IMR-90 (cell line): ENCODE measurements at regions not wholly inside any gene's neighbourhood (a gene's known extent, or its start where the extent isn't known, plus 50 kb on each side); places are given as distances from the start of the nearest gene placed in this dataset.

Experiments used
- ATAC-seq: fragments of 200-7000 bp; cut with Tn5 transposase; 2 replicates; pipeline ENCODE4 v1.9.1; 2020; ENCODE audit warnings: low read depth, mild to moderate bottlenecking, moderate library complexity
- BruUV-seq: library from RNA; stranded (reverse); fragments of 400-500 nt; replicated peaks from 2 replicates; lab custom pipeline; 2021; lab: Mats Ljungman, UMichigan
- CTCF ChIA-PET: fragments of 300-600 bp; formaldehyde crosslinking; extraction: SDS; loops from one replicate; lab custom pipeline; 2021; ENCODE audit warnings: antibody characterized with exemption; lab: Yijun Ruan, JAX
- POLR2A ChIA-PET: fragments of 300-600 bp; sonication (Branson Sonifier 250); formaldehyde crosslinking; loops from one replicate; lab custom pipeline; 2022; ENCODE audit warnings: antibody characterized with exemption; ENCODE audit not compliant: unreplicated experiment; lab: Charles Lee
- DNase-seq: peaks from one replicate; pipeline ENCODE4 v3.0.0; 2013
- H2AFZ ChIP-seq: replicated peaks from 2 replicates; pipeline ENCODE3; 2013; ENCODE audit warnings: low read length, mild to moderate bottlenecking; ENCODE audit not compliant: poor library complexity
- H2AK5ac ChIP-seq: 2 replicates; pipeline ENCODE4 v1.6.1; 2013; ENCODE audit warnings: low read depth, low read length, inconsistent platforms
- H2AK9ac ChIP-seq: replicated peaks from 2 replicates; pipeline ENCODE3; 2013; ENCODE audit warnings: mild to moderate bottlenecking, low read depth, low read length, moderate library complexity; ENCODE audit not compliant: poor library complexity
- H2BK120ac ChIP-seq: 2 replicates; pipeline ENCODE4 v1.6.1; 2013; ENCODE audit warnings: low read depth, low read length, inconsistent platforms
- H2BK15ac ChIP-seq: 3 replicates; pipeline ENCODE4 v1.6.1; 2013; ENCODE audit warnings: low read depth, low read length, inconsistent platforms
- H2BK20ac ChIP-seq: 2 replicates; pipeline ENCODE4 v1.6.1; 2013; ENCODE audit warnings: low read depth, mild to moderate bottlenecking, inconsistent platforms, low read length, moderate library complexity
- H2BK5ac ChIP-seq: 2 replicates; pipeline ENCODE4 v1.6.1; 2013; ENCODE audit warnings: mild to moderate bottlenecking, low read depth, low read length, inconsistent platforms; ENCODE audit not compliant: poor library complexity, severe bottlenecking
- H3K14ac ChIP-seq: replicated peaks from 2 replicates; pipeline ENCODE4 v1.6.1; 2013; ENCODE audit warnings: low read depth, low read length, inconsistent platforms
- H3K18ac ChIP-seq: 2 replicates; pipeline ENCODE4 v1.6.1; 2013; ENCODE audit warnings: low read depth, low read length, control low read depth
- H3K23ac ChIP-seq: 2 replicates; pipeline ENCODE4 v1.6.1; 2013; ENCODE audit warnings: low read depth, low read length, inconsistent platforms
- H3K27ac ChIP-seq: 2 replicates; pipeline ENCODE4 v1.5.1; 2013; ENCODE audit warnings: mild to moderate bottlenecking, control low read depth, low read length; ENCODE audit not compliant: insufficient read depth
- H3K27me3 ChIP-seq: 2 replicates; pipeline ENCODE4 v1.6.1; 2013; ENCODE audit warnings: low read length; ENCODE audit not compliant: control insufficient read depth, insufficient read depth
- H3K36me3 ChIP-seq: 2 replicates; pipeline ENCODE4 v1.6.1; 2013; ENCODE audit warnings: low read length, mixed read lengths; ENCODE audit not compliant: control insufficient read depth, insufficient read depth
- H3K4ac ChIP-seq: 2 replicates; pipeline ENCODE4 v1.6.1; 2013; ENCODE audit warnings: low read depth, low read length, inconsistent platforms
- H3K4me1 ChIP-seq: 2 replicates; pipeline ENCODE4 v1.6.1; 2013; ENCODE audit warnings: low read length, mixed read lengths; ENCODE audit not compliant: control insufficient read depth, insufficient read depth
- H3K4me2 ChIP-seq: 2 replicates; pipeline ENCODE4 v1.6.1; 2013; ENCODE audit warnings: low read depth, mild to moderate bottlenecking, control low read depth, low read length, moderate library complexity
- H3K4me3 ChIP-seq: 2 replicates; pipeline ENCODE4 v1.5.1; 2013; ENCODE audit warnings: low read depth, mild to moderate bottlenecking, control low read depth, low read length, moderate library complexity; ENCODE audit not compliant: insufficient read depth
- H3K56ac ChIP-seq: 2 replicates; pipeline ENCODE4 v1.6.1; 2013; ENCODE audit warnings: low read length, inconsistent platforms; ENCODE audit not compliant: insufficient read depth; ENCODE audit errors: extremely low read depth
- H3K79me1 ChIP-seq, 2 experiments: 2 replicates each; pipeline ENCODE4 v1.6.1; 2013; ENCODE audit warnings: low read length in 2 of 2, inconsistent platforms in 1 of 2, low read depth in 1 of 2
- H3K9ac ChIP-seq: 2 replicates; pipeline ENCODE4 v1.6.1; 2013; ENCODE audit warnings: low read depth, low read length, control low read depth
- H3K9me1 ChIP-seq: 2 replicates; pipeline ENCODE4 v1.6.1; 2013; ENCODE audit warnings: low read length, inconsistent platforms; ENCODE audit not compliant: insufficient read depth
- H3K9me3 ChIP-seq: 2 replicates; pipeline ENCODE4 v1.6.1; 2013; ENCODE audit warnings: low read length; ENCODE audit not compliant: control insufficient read depth, insufficient read depth
- H4K20me1 ChIP-seq: 2 replicates; pipeline ENCODE4 v1.6.1; 2013; ENCODE audit warnings: low read length, inconsistent platforms; ENCODE audit not compliant: insufficient read depth
- H4K5ac ChIP-seq: 2 replicates; pipeline ENCODE4 v1.6.1; 2013; ENCODE audit warnings: mild to moderate bottlenecking, low read depth, low read length, control low read depth
- H4K8ac ChIP-seq, 2 experiments: 2 replicates each; pipeline ENCODE4 v1.6.1; 2013; ENCODE audit warnings: low read depth in 2 of 2, low read length in 2 of 2, control low read depth in 1 of 2, inconsistent platforms in 1 of 2
- H4K91ac ChIP-seq: 2 replicates; pipeline ENCODE4 v1.6.1; 2013; ENCODE audit warnings: low read depth, low read length, inconsistent platforms; ENCODE audit not compliant: insufficient read depth
- BHLHE40 ChIP-seq: fragments of 150-350 bp; IDR thresholded peaks from 2 replicates; pipeline ENCODE4 v1.6.1; 2016; ENCODE audit warnings: mild to moderate bottlenecking, low read depth, low read length
- CEBPB ChIP-seq: IDR thresholded peaks from 2 replicates; pipeline ENCODE4 v1.6.1; 2012; ENCODE audit warnings: low read depth, low read length, improper control_type of control experiment
- CHD1 ChIP-seq: IDR thresholded peaks from 2 replicates; pipeline ENCODE4 v1.6.1; 2012; ENCODE audit warnings: low read depth, low read length, improper control_type of control experiment
- CTCF ChIP-seq: conservative IDR thresholded peaks from 2 replicates; pipeline ENCODE4 v1.5.1; 2012; ENCODE audit warnings: mild to moderate bottlenecking, low read depth, low read length, improper control_type of control experiment
- ELK1 ChIP-seq: fragments of 150-350 bp; IDR thresholded peaks from 2 replicates; pipeline ENCODE4 v1.6.1; 2016; ENCODE audit warnings: low read depth, mild to moderate bottlenecking, low read length, moderate library complexity, borderline replicate concordance
- FOS ChIP-seq: fragments of 150-350 bp; IDR thresholded peaks from 2 replicates; pipeline ENCODE4 v1.6.1; 2016; ENCODE audit warnings: low read depth, low read length
- MAFK ChIP-seq: IDR thresholded peaks from 2 replicates; pipeline ENCODE4 v1.6.1; 2012; ENCODE audit warnings: low read depth, low read length, improper control_type of control experiment
- MAZ ChIP-seq: IDR thresholded peaks from 2 replicates; pipeline ENCODE4 v1.6.1; 2012; ENCODE audit warnings: low read depth, mild to moderate bottlenecking, low read length, improper control_type of control experiment, moderate library complexity, borderline replicate concordance
- MXI1 ChIP-seq: IDR thresholded peaks from 2 replicates; pipeline ENCODE4 v1.6.1; 2012; ENCODE audit warnings: low read depth, mild to moderate bottlenecking, low read length, moderate library complexity, borderline replicate concordance
- NFE2L2 ChIP-seq: fragments of 150-350 bp; IDR thresholded peaks from 2 replicates; pipeline ENCODE4 v1.6.1; 2016; ENCODE audit warnings: low read depth, mild to moderate bottlenecking, low read length
- POLR2A ChIP-seq: IDR thresholded peaks from 2 replicates; pipeline ENCODE4 v1.6.1; 2012; ENCODE audit warnings: mild to moderate bottlenecking, low read depth, low read length
- RAD21 ChIP-seq: IDR thresholded peaks from 2 replicates; pipeline ENCODE4 v1.6.1; 2012; ENCODE audit warnings: low read length, improper control_type of control experiment
- RCOR1 ChIP-seq: IDR thresholded peaks from 2 replicates; pipeline ENCODE4 v1.6.1; 2012; ENCODE audit warnings: mild to moderate bottlenecking, low read length, improper control_type of control experiment; ENCODE audit not compliant: insufficient replicate concordance
- RFX5 ChIP-seq: IDR thresholded peaks from 2 replicates; pipeline ENCODE4 v1.8.0; 2012; ENCODE audit warnings: low read depth, mild to moderate bottlenecking, low read length, moderate library complexity
- SMC3 ChIP-seq: fragments of 150-350 bp; IDR thresholded peaks from 2 replicates; pipeline ENCODE4 v1.6.1; 2016; ENCODE audit warnings: low read depth, mild to moderate bottlenecking, antibody characterized with exemption, low read length, moderate library complexity
- WGBS, 2 experiments: methylation state at CpG; one replicate each; pipeline versions ENCODE4 v1.1.5 to v1.1.7; 2013; ENCODE audit warnings: missing lambda C conversion rate in 2 of 2; ENCODE audit not compliant: insufficient read length in 1 of 2; ENCODE audit errors: extremely low coverage in 2 of 2; 5-methylcytosine and 5-hydroxymethylcytosine counted together
- dilution Hi-C: fragments of 300-500 bp; cut with HindIII; formaldehyde crosslinking; loops from one replicate; pipeline ENCODE4 v1.14.3; 2018; ENCODE audit warnings: low sequenced_read_pairs; ENCODE audit not compliant: unreplicated experiment
- in situ Hi-C: fragments of 300-500 bp; cut with MboI; formaldehyde crosslinking; loops from 3 replicates; pipeline ENCODE4 v1.14.3; 2019; ENCODE audit warnings: low sequenced_read_pairs, inconsistent platforms, mixed read lengths
- intact Hi-C: fragments of 100-400 bp; cut with micrococcal nuclease; formaldehyde crosslinking; loops from 2 replicates; pipeline ENCODE4 v1.10.0; 2022
- TF ChIP-seq, protein P1 (sequence below): fragments of 150-350 bp; IDR thresholded peaks from 2 replicates; pipeline ENCODE4 v1.6.1; 2017; ENCODE audit warnings: mild to moderate bottlenecking, antibody characterized with exemption, low read length, low read depth

DNA sequence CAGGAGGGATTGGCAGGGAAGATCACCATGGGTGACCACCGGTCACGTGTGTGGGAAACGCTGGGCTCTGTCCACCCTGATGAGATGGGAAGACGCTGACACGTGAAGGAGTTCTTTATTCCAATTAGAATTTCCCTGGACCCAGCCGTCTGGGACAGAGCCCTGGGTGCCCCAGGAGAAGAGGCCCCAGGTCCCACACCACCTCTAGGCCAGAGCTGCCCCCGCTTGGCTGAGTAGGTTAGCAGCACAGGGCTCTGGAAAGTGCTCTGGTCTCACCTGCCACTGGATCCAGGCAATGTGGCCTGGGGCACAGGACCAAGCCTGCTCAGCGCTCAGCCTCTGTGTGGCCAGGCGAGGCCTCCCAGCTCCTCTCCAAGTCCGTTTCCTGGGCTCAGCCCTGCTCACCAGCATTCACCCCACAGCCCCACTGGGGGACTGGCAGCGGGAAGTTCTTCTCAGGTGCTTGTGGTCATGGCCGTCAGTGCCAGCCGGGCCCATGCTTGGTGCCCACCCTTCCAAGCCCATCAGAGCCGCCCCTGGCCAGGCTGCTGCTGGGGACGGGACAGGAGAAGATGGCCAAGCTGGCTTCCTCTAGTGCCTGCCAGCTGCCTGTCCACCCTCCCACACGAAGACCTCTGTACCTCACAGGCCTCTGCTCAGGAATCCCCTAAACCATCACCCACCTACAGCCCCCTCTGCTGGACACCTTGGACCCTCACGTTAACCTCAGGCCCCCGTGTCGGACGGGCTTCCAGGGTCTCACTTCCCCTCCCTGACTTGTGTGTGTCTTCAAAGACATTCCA is 62.5 kb upstream of the FGF3 start:
- DNase-seq = no peak
- peaks cover 60% of the 10 kb centered on the region for H3K27me3 ChIP-seq
- ATAC-seq = no peak
- H3K23ac ChIP-seq = no peak overlapping the region
- H3K9ac ChIP-seq = no peak overlapping the region
- no peak overlapping the region for H2BK5ac ChIP-seq
- dilution Hi-C loops = no loop called here
- no peak overlapping the region for H4K91ac ChIP-seq
- no peak overlapping the region for H3K14ac ChIP-seq
- H2BK15ac ChIP-seq = no peak overlapping the region
- no peak overlapping the region for H3K4me2 ChIP-seq
- TF ChIP-seq NFE2L2 (no peak), BHLHE40 (no peak), MAFK (no peak), CTCF (no peak), POLR2A (no peak), ELK1 (no peak), CHD1 (no peak), RCOR1 (no peak), RFX5 (no peak), SMC3 (no peak), FOS (no peak), MAZ (no peak), CEBPB (no peak), RAD21 (no peak), MXI1 (no peak)
- TF ChIP-seq, protein P1, sequence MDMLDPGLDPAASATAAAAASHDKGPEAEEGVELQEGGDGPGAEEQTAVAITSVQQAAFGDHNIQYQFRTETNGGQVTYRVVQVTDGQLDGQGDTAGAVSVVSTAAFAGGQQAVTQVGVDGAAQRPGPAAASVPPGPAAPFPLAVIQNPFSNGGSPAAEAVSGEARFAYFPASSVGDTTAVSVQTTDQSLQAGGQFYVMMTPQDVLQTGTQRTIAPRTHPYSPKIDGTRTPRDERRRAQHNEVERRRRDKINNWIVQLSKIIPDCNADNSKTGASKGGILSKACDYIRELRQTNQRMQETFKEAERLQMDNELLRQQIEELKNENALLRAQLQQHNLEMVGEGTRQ = no peak
- in situ Hi-C loops = no loop called here
- H3K4me1 ChIP-seq = no peaks in the 10 kb centered on the region
- ChIA-PET POLR2A (no interaction called here), CTCF (no interaction called here)
- no peak overlapping the region for H2BK20ac ChIP-seq
- H3K27ac ChIP-seq = no peak overlapping the region
- H2AK5ac ChIP-seq = no peak overlapping the region
- H3K4me3 ChIP-seq = no peak overlapping the region
- no peak overlapping the region for H2BK120ac ChIP-seq
- H4K5ac ChIP-seq = no peak overlapping the region
- WGBS, 2 experiments = 64% methylated on average over 17 of the region's 20 CpGs; no CpG with 5 or more reads in 1 of the 2 experiments
- no peaks in the 10 kb centered on the region for H4K20me1 ChIP-seq
- H3K4ac ChIP-seq = no peak overlapping the region
- H3K36me3 ChIP-seq = no peaks in the 10 kb centered on the region
- H2AK9ac ChIP-seq = no peak overlapping the region
- H3K79me1 ChIP-seq = no peaks in the 10 kb centered on the region
- intact Hi-C loops = no loop called here
- no peak overlapping the region for H3K56ac ChIP-seq
- H3K9me1 ChIP-seq = no peaks in the 10 kb centered on the region
- H3K9me3 ChIP-seq = no peaks in the 10 kb centered on the region
- H3K18ac ChIP-seq = no peak overlapping the region
- H2AFZ ChIP-seq = peak overlapping the region; percentile 24
- H4K8ac ChIP-seq = no peak overlapping the region
- BruUV-seq = no TSS peak
